Right lobe of liver (tissue), 6 donors: ENCODE measurements at regions not wholly inside any gene's neighbourhood (a gene's known extent, or its start where the extent isn't known, plus 50 kb on each side); places are given as distances from the start of the nearest gene placed in this dataset.

Source experiments
- ATAC-seq, 4 donors: fragments of 200-7000 bp; cut with Tn5 transposase; one replicate each; pipeline ENCODE4 v1.9.1; 2020; ENCODE audit warnings: mild to moderate bottlenecking in 4 of 4, moderate library complexity in 4 of 4
- DNase-seq, 3 donors: peaks; one replicate each; pipeline ENCODE4 v3.0.0-alpha.2; 2020
- H3K27ac ChIP-seq, 3 donors: fragments of 200-600 bp; one replicate each; pipeline ENCODE4 v1.8.0; 2022
- H3K27me3 ChIP-seq, 2 donors: fragments of 200-600 bp; one replicate each; pipeline ENCODE4 v1.8.0; 2022
- H3K36me3 ChIP-seq, 4 donors: fragments of 200-600 bp; sonication (generic) in 1 of 4; one replicate each; pipeline versions ENCODE4 v1.5.1 to v1.8.0; 2017 to 2022; ENCODE audit warnings: control low read depth in 1 of 4
- H3K4me1 ChIP-seq, 4 donors: fragments of 200-600 bp; sonication (generic) in 1 of 4; one replicate each; pipeline versions ENCODE4 v1.5.1 to v1.8.0; 2017 to 2022; ENCODE audit warnings: control low read depth in 1 of 4
- H3K4me3 ChIP-seq, 3 donors: fragments of 200-600 bp; one replicate each; pipeline ENCODE4 v1.8.0; 2022
- H3K9me3 ChIP-seq, 4 donors: fragments of 200-600 bp; sonication (generic) in 1 of 4; one replicate each; pipeline versions ENCODE4 v1.5.1 to v1.8.0; 2017 to 2022; ENCODE audit warnings: control low read depth in 1 of 4
- CTCF ChIP-seq, 4 donors: fragments of 200-600 bp in 3 of 4; fragments of 450-650 bp in 1 of 4; IDR thresholded peaks; one replicate each; pipeline versions ENCODE4 v1.5.1 to v1.8.0; 2016 to 2022; ENCODE audit warnings: antibody characterized with exemption in 4 of 4, mild to moderate bottlenecking in 2 of 4
- POLR2A ChIP-seq: fragments of 450-650 bp; IDR thresholded peaks from one replicate; pipeline ENCODE4 v1.6.1; 2017; ENCODE audit warnings: antibody characterized with exemption, mild to moderate bottlenecking
- WGBS: methylation state at CpG from one replicate; pipeline ENCODE4 v1.1.6; 2018; ENCODE audit warnings: low coverage, low lambda C conversion rate; ENCODE audit not compliant: insufficient coverage; ENCODE audit errors: missing lambda C conversion rate; 5-methylcytosine and 5-hydroxymethylcytosine counted together
- intact Hi-C, 2 donors: fragments of 100-400 bp; cut with DNase I; formaldehyde crosslinking; loops; one replicate each; pipeline versions ENCODE4 v1.11.2 to v1.14.1; 2022
- donor health status: DM: no; HTN: yes; CAD: no.
- donor health status: DM: no; HTN: no; CAD: no.
- donor health status: DM: no; HTN: no; CAD: no.
- donor health status: DM: no; HTN: yes; CAD: no.
- donor health status: DM: no; HTN: yes; CAD: no.

DNA sequence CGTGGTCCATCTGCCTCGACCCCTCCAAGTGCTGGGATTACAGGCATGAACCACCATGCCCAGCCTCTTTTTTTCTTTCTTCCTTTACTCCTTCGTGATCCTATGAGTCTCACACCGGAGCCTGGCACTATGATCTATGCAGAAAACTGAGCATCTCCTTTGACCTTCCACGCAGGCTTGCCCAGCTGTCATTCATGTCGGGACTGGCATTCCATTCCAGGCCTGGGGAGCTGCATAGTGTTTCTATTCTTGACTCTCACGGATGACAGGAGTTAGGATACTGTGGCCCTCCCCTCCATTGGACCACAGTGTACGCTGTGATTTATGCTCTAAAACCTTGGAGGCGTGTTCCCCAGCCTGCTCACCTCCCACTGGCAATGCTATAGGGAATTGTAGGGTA, 611.8 kb downstream of the BRD1 start:
- no peak for TF ChIP-seq POLR2A
- TF ChIP-seq CTCF (IDR thresholded peaks at IDR 0.05) = no peak

DNA sequence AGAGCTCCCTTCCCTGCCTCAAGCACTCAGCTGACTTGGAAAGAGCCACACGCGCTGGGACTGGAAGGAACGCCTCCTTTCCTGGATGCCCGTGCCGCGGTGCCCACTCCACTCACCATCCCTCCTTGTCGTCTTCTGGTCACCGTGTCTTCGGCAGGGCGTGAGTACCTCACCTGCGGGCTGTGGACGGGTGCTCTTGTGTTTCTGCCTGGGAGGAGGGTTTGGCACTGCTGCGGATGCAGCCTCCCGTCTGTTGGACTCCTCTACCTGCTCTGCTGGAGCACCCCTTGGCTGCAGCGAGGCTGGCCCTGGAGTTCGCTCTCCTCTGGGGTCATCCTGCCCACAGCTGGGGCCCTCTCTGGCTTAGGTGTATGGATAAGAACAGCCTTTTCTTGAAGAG, 612.7 kb downstream of the BRD1 start:
- WGBS = 87% methylated on average over 8 of the region's 16 CpGs
- DNase-seq (peak; percentile 17 to 36 (median 21)), ATAC-seq (no peak)
- H3K36me3 ChIP-seq = no peaks in the 10 kb centered on the region
- no peak overlapping the region for H3K27ac ChIP-seq
- no peaks in the 10 kb centered on the region for H3K27me3 ChIP-seq
- intact Hi-C loops = no loop called here
- no peak overlapping the region for H3K4me3 ChIP-seq
- no peaks in the 10 kb centered on the region for H3K9me3 ChIP-seq
- H3K4me1 ChIP-seq = peaks cover 0 to 2% (median 0%) of the 10 kb centered on the region in 4 donors
- TF ChIP-seq CTCF (IDR thresholded peaks at IDR 0.05) = no peak
- no peak for TF ChIP-seq POLR2A

More for the DNA sequence above, 611.8 kb downstream of the BRD1 start:
- no peak for ATAC-seq
- Histone ChIP-seq H3K36me3 (no peaks in the 10 kb centered on the region), H3K27me3 (no peaks in the 10 kb centered on the region), H3K27ac (no peak overlapping the region), H3K4me3 (no peak overlapping the region), H3K9me3 (no peaks in the 10 kb centered on the region), H3K4me1 (no peaks in the 10 kb centered on the region)
- peak in 2 of 3 donors; percentile 10 to 19 for DNase-seq
- intact Hi-C loops = no loop called here
- 86% methylated on average over 8 of the region's 9 CpGs for WGBS

- intact Hi-C loops = no loop called here
- ATAC-seq (no peak), DNase-seq (peak in 2 of 3 donors; percentile 1 to 22)
- Histone ChIP-seq H3K27me3 (no peaks in the 10 kb centered on the region), H3K4me1 (peaks cover 0 to 13% (median 3%) of the 10 kb centered on the region in 4 donors), H3K9me3 (no peaks in the 10 kb centered on the region), H3K4me3 (no peak overlapping the region), H3K27ac (no peak overlapping the region), H3K36me3 (no peaks in the 10 kb centered on the region)
- TF ChIP-seq POLR2A (no peak), CTCF (IDR thresholded peaks at IDR 0.05) (no peak)
- WGBS = 68% methylated on average over 8 of the region's 18 CpGs
Observed at GRCh38 chr22:49213731-49214352, 613.8 kb downstream of the BRD1 start.

- TF ChIP-seq POLR2A (no peak), CTCF (IDR thresholded peaks at IDR 0.05) (no peak)
- no peaks in the 10 kb centered on the region for H3K36me3 ChIP-seq
- H3K27ac ChIP-seq = no peak overlapping the region
- H3K4me3 ChIP-seq = no peak overlapping the region
- intact Hi-C loops = no loop called here
- H3K4me1 ChIP-seq = peaks cover 0 to 16% (median 6%) of the 10 kb centered on the region in 4 donors
- no peaks in the 10 kb centered on the region for H3K27me3 ChIP-seq
- no peaks in the 10 kb centered on the region for H3K9me3 ChIP-seq
- no CpG with 5 or more reads among the region's 11 CpGs for WGBS
- DNase-seq (peak; percentile 14 to 33 (median 28)), ATAC-seq (no peak)
Observed at GRCh38 chr22:49212466-49212865, 615.2 kb downstream of the BRD1 start.
